GM19468 (cell line): ENCODE measurements at regions not wholly inside any gene's neighbourhood (a gene's known extent, or its start where the extent isn't known, plus 50 kb on each side); places are given as distances from the start of the nearest gene placed in this dataset.

ENCODE experiments used
- ATAC-seq: cut with Tn5 transposase; IDR thresholded peaks from one replicate; pipeline ENCODE4 v1.9.1; 2021; ENCODE audit warnings: mild to moderate bottlenecking, moderate library complexity, moderate number of reproducible peaks; ENCODE audit not compliant: unreplicated experiment; ENCODE audit errors: extremely low read depth

GRCh38 chr9:23492126-23493002 is 333.7 kb downstream of the ELAVL2 start:
- ATAC-seq, result no peak

- ATAC-seq, result no peak
Observed at GRCh38 chr9:23493219-23493618, 332.8 kb downstream of the ELAVL2 start.

- no peak for ATAC-seq
Observed at GRCh38 chr9:23496489-23497136, 329.4 kb downstream of the ELAVL2 start.

GRCh38 chr9:23497137-23497504 is 328.9 kb downstream of the ELAVL2 start:
- no peak for ATAC-seq

GRCh38 chr9:23502004-23502403 is 324.0 kb downstream of the ELAVL2 start:
- ATAC-seq, result no peak

- ATAC-seq, result no peak
Observed at GRCh38 chr9:23522952-23523351, 303.1 kb downstream of the ELAVL2 start.

- ATAC-seq, result no peak
Observed at GRCh38 chr9:23524607-23525155, 301.4 kb downstream of the ELAVL2 start.

- no peak for ATAC-seq
Observed at GRCh38 chr9:23526806-23527205, 299.2 kb downstream of the ELAVL2 start.

GRCh38 chr9:23532282-23532681 is 293.8 kb downstream of the ELAVL2 start:
- no peak for ATAC-seq

- ATAC-seq, result no peak
Observed at GRCh38 chr9:23537192-23538066, 288.6 kb downstream of the ELAVL2 start.

- ATAC-seq, result no peak
Observed at GRCh38 chr9:23538067-23538402, 288.0 kb downstream of the ELAVL2 start.

- ATAC-seq, result no peak
Observed at GRCh38 chr9:23538461-23539003, 287.5 kb downstream of the ELAVL2 start.

GRCh38 chr9:23539311-23539710 is 286.7 kb downstream of the ELAVL2 start:
- no peak for ATAC-seq

GRCh38 chr9:23541976-23542375 is 284.1 kb downstream of the ELAVL2 start:
- no peak for ATAC-seq

- ATAC-seq, result no peak
Observed at GRCh38 chr9:23542438-23542837, 283.6 kb downstream of the ELAVL2 start.

GRCh38 chr9:23542927-23543326 is 283.1 kb downstream of the ELAVL2 start:
- no peak for ATAC-seq

GRCh38 chr9:23543419-23543818 is 282.6 kb downstream of the ELAVL2 start:
- ATAC-seq, result no peak

- ATAC-seq, result no peak
Observed at GRCh38 chr9:23545728-23546127, 280.3 kb downstream of the ELAVL2 start.

GRCh38 chr9:23551311-23551721 is 274.7 kb downstream of the ELAVL2 start:
- no peak for ATAC-seq
